Fibroblast of lung (primary cell): ENCODE measurements at regions not wholly inside any gene's neighbourhood (a gene's known extent, or its start where the extent isn't known, plus 50 kb on each side); places are given as distances from the start of the nearest gene placed in this dataset.

Experiments
- CTCF ChIP-seq, 2 donors: IDR thresholded peaks in 1 of 2; conservative IDR thresholded peaks in 1 of 2; 1 replicate in 1 of 2; 2 replicates in 1 of 2; pipeline ENCODE4 v1.5.1; 2011 to 2012; ENCODE audit warnings: low read length in 2 of 2, control low read depth in 1 of 2, inconsistent platforms in 1 of 2, low read depth in 1 of 2, mild to moderate bottlenecking in 1 of 2
- EZH2 ChIP-seq: IDR thresholded peaks from 2 replicates; pipeline ENCODE4 v1.5.1; 2012; ENCODE audit warnings: low read length, control low read depth, mild to moderate bottlenecking; ENCODE audit errors: missing control alignments

- TF ChIP-seq CTCF (conservative IDR thresholded peaks at IDR 0.05 in 1 of 2, IDR thresholded peaks at IDR 0.05 in 1 of 2; ENCODE audit: low read depth in 1 of 2, low read length in 2 of 2) (no peak), EZH2 (no peak)
Observed at GRCh38 chr5:67268231-67269021, 71.8 kb upstream of the CD180 start.
